HG03039 (cell line): ENCODE measurements at regions not wholly inside any gene's neighbourhood (a gene's known extent, or its start where the extent isn't known, plus 50 kb on each side); places are given as distances from the start of the nearest gene placed in this dataset.

ENCODE experiments used
- ATAC-seq: cut with Tn5 transposase; IDR thresholded peaks from one replicate; pipeline ENCODE4 v1.9.1; 2021; ENCODE audit warnings: mild to moderate bottlenecking, moderate library complexity; ENCODE audit not compliant: unreplicated experiment

GRCh38 chr11:122451911-122452310 lies 203.6 kb upstream of the UBASH3B start:
- ATAC-seq: no peak

GRCh38 chr11:122441666-122442035 lies 213.9 kb upstream of the UBASH3B start:
- no peak for ATAC-seq

- no peak for ATAC-seq
Measured at GRCh38 chr11:122440811-122441665, 214.5 kb upstream of the UBASH3B start.

- no peak for ATAC-seq
Measured at GRCh38 chr11:122439866-122440810, 215.4 kb upstream of the UBASH3B start.

GRCh38 chr11:122436188-122436555 lies 219.3 kb upstream of the UBASH3B start:
- no peak for ATAC-seq

- no peak for ATAC-seq
Measured at GRCh38 chr11:122435540-122436187, 219.9 kb upstream of the UBASH3B start.

GRCh38 chr11:122434786-122435185 lies 220.7 kb upstream of the UBASH3B start:
- ATAC-seq: no peak

GRCh38 chr11:122430490-122430889 lies 225.0 kb upstream of the UBASH3B start:
- ATAC-seq: no peak

- ATAC-seq: no peak
Measured at GRCh38 chr11:122426073-122426472, 229.4 kb upstream of the UBASH3B start.

- ATAC-seq: no peak
Measured at GRCh38 chr11:122424636-122425035, 230.9 kb upstream of the UBASH3B start.

- no peak for ATAC-seq
Measured at GRCh38 chr11:122423886-122424285, 231.6 kb upstream of the UBASH3B start.

GRCh38 chr11:122423273-122423672 lies 232.2 kb upstream of the UBASH3B start:
- ATAC-seq: no peak

GRCh38 chr11:122422682-122423081 lies 232.8 kb upstream of the UBASH3B start:
- ATAC-seq: no peak

- ATAC-seq: no peak
Measured at GRCh38 chr11:122421702-122422101, 233.8 kb upstream of the UBASH3B start.

- no peak for ATAC-seq
Measured at GRCh38 chr11:122418032-122418431, 237.5 kb upstream of the UBASH3B start.

GRCh38 chr11:122414406-122415018 lies 241.0 kb upstream of the UBASH3B start:
- no peak for ATAC-seq

- ATAC-seq: no peak
Measured at GRCh38 chr11:122413677-122414076, 241.8 kb upstream of the UBASH3B start.

- no peak for ATAC-seq
Measured at GRCh38 chr11:122412581-122412980, 242.9 kb upstream of the UBASH3B start.

- ATAC-seq: no peak
Measured at GRCh38 chr11:122406466-122406865, 249.1 kb upstream of the UBASH3B start.

- no peak for ATAC-seq
Measured at GRCh38 chr11:122405547-122406341, 249.8 kb upstream of the UBASH3B start.
